ENCODE measurements at regions not wholly inside any gene's neighbourhood (a gene's known extent, or its start where the extent isn't known, plus 50 kb on each side); places are given as distances from the start of the nearest gene placed in this dataset.

- TF ChIP-seq, protein P1, sequence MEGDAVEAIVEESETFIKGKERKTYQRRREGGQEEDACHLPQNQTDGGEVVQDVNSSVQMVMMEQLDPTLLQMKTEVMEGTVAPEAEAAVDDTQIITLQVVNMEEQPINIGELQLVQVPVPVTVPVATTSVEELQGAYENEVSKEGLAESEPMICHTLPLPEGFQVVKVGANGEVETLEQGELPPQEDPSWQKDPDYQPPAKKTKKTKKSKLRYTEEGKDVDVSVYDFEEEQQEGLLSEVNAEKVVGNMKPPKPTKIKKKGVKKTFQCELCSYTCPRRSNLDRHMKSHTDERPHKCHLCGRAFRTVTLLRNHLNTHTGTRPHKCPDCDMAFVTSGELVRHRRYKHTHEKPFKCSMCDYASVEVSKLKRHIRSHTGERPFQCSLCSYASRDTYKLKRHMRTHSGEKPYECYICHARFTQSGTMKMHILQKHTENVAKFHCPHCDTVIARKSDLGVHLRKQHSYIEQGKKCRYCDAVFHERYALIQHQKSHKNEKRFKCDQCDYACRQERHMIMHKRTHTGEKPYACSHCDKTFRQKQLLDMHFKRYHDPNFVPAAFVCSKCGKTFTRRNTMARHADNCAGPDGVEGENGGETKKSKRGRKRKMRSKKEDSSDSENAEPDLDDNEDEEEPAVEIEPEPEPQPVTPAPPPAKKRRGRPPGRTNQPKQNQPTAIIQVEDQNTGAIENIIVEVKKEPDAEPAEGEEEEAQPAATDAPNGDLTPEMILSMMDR (IDR thresholded peaks at IDR 0.05), result no peak
- no peak for TF ChIP-seq JUN (IDR thresholded peaks at IDR 0.05)
- no peak for TF ChIP-seq JUNB (IDR thresholded peaks at IDR 0.05)
- no peak for TF ChIP-seq REST (IDR thresholded peaks at IDR 0.05)
- no peak for TF ChIP-seq ZSCAN20 (CRISPR knock-in tag; IDR thresholded peaks at IDR 0.05)
- no peak for TF ChIP-seq ELK1 (IDR thresholded peaks at IDR 0.05; ENCODE audit: low read depth, low read length)
- TF ChIP-seq, protein P2, sequence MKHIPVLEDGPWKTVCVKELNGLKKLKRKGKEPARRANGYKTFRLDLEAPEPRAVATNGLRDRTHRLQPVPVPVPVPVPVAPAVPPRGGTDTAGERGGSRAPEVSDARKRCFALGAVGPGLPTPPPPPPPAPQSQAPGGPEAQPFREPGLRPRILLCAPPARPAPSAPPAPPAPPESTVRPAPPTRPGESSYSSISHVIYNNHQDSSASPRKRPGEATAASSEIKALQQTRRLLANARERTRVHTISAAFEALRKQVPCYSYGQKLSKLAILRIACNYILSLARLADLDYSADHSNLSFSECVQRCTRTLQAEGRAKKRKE (CRISPR knock-in tag; IDR thresholded peaks at IDR 0.05; ENCODE audit: low read depth), result no peak
- no peak for TF ChIP-seq EP300 (IDR thresholded peaks at IDR 0.05)
- TF ChIP-seq SMC3 (IDR thresholded peaks at IDR 0.05), result no peak
- TF ChIP-seq POLR2A (IDR thresholded peaks at IDR 0.05; ENCODE audit: low read length), result no peak
- TF ChIP-seq NPAS2 (CRISPR knock-in tag; IDR thresholded peaks at IDR 0.05; ENCODE audit: borderline replicate concordance), result no peak
- TF ChIP-seq BCL3 (IDR thresholded peaks at IDR 0.05), result no peak
- TF ChIP-seq ZC3H11A (IDR thresholded peaks at IDR 0.05), result no peak
- no peak for TF ChIP-seq CBX2 (IDR thresholded peaks at IDR 0.05; ENCODE audit: borderline replicate concordance, low read depth)
Observed at GRCh38 chrX:142549923-142550322, 344.8 kb upstream of the MAGEC2 start.

Data from A549 (cell line).